Endothelial cell of umbilical vein (primary cell): ENCODE measurements at regions not wholly inside any gene's neighbourhood (a gene's known extent, or its start where the extent isn't known, plus 50 kb on each side); places are given as distances from the start of the nearest gene placed in this dataset.

Experiments used
- BruUV-seq: library from RNA; stranded (reverse); fragments of 400-500 nt; replicated peaks from 2 replicates; lab custom pipeline; 2021; lab: Mats Ljungman, UMichigan
- CTCF ChIA-PET: fragments of 300-600, 350-600 bp; sonication (Branson Sonifier 250); formaldehyde crosslinking; loops from one replicate; lab custom pipeline; 2021; ENCODE audit warnings: antibody characterized with exemption, inconsistent platforms; lab: Charles Lee
- POLR2A ChIA-PET: fragments of 300-600, 350-600 bp; sonication (Branson Sonifier 250); formaldehyde crosslinking; loops from one replicate; lab custom pipeline; 2021; ENCODE audit warnings: antibody characterized with exemption, inconsistent platforms; lab: Charles Lee
- DNase-seq: peaks from one replicate; pipeline ENCODE4 v3.0.0-alpha.2; 2011; ENCODE audit warnings: low read depth, low spot score
- FAIRE-seq: peaks from 2 replicates; lab custom pipeline; 2011; peaks lifted over from hg19 to GRCh38; lab: Jason Lieb, UNC
- H2AFZ ChIP-seq: 2 replicates; pipeline ENCODE4 v1.6.0; 2012; ENCODE audit warnings: low read depth, low read length, control low read depth, inconsistent platforms
- H3K27ac ChIP-seq: 2 replicates; pipeline ENCODE4 v1.5.1; 2011; ENCODE audit warnings: low read depth, mild to moderate bottlenecking, control low read depth, low read length, moderate library complexity; ENCODE audit not compliant: insufficient read depth
- H3K27me3 ChIP-seq, 2 experiments: 2 replicates each; pipeline versions ENCODE4 v1.6.0 to v1.6.1; 2011; ENCODE audit warnings: low read length in 2 of 2, mixed read lengths in 1 of 2; ENCODE audit not compliant: control insufficient read depth in 2 of 2, insufficient read depth in 2 of 2
- H3K36me3 ChIP-seq, 2 experiments: 2 replicates in 1 of 2; 3 replicates in 1 of 2; pipeline ENCODE4 v1.5.1; 2011; ENCODE audit warnings: low read length in 2 of 2, mild to moderate bottlenecking in 1 of 2, moderate library complexity in 1 of 2; ENCODE audit not compliant: control insufficient read depth in 2 of 2, insufficient read depth in 2 of 2; ENCODE audit errors: extremely low read depth in 1 of 2
- H3K4me1 ChIP-seq: 3 replicates; pipeline ENCODE4 v1.5.1; 2011; ENCODE audit warnings: mild to moderate bottlenecking, low read length; ENCODE audit not compliant: control insufficient read depth, insufficient read depth; ENCODE audit errors: extremely low read depth
- H3K4me2 ChIP-seq: 2 replicates; pipeline ENCODE4 v1.6.1; 2011; ENCODE audit warnings: low read length, control low read depth, mixed read lengths; ENCODE audit not compliant: insufficient read depth
- H3K4me3 ChIP-seq, 3 experiments: fragments of 200-600 bp in 1 of 3; sonication (generic), shearing (Covaris generic) in 1 of 3; replicated peaks in 1 of 3; 2 replicates each; pipeline ENCODE4 v1.5.1; 2011 to 2016; ENCODE audit warnings: control low read depth in 3 of 3, low read length in 3 of 3, mild to moderate bottlenecking in 2 of 3, inconsistent platforms in 1 of 3, low read depth in 1 of 3, moderate library complexity in 1 of 3; ENCODE audit not compliant: insufficient read depth in 1 of 3
- H3K79me2 ChIP-seq: 2 replicates; pipeline ENCODE4 v1.6.0; 2012; ENCODE audit warnings: low read length, inconsistent platforms; ENCODE audit not compliant: control insufficient read depth, insufficient read depth
- H3K9ac ChIP-seq: replicated peaks from 2 replicates; pipeline ENCODE3; 2011; ENCODE audit warnings: low read length, control low read depth; ENCODE audit not compliant: insufficient read depth; ENCODE audit errors: extremely low read depth
- H3K9me1 ChIP-seq: replicated peaks from 3 replicates; pipeline ENCODE4 v1.6.0; 2011; ENCODE audit warnings: mild to moderate bottlenecking, low read length; ENCODE audit not compliant: control insufficient read depth, insufficient read depth; ENCODE audit errors: extremely low read depth
- H3K9me3 ChIP-seq: replicated peaks from 2 replicates; pipeline ENCODE4 v1.5.1; 2012; ENCODE audit warnings: low read length, inconsistent platforms; ENCODE audit not compliant: control insufficient read depth, insufficient read depth
- H4K20me1 ChIP-seq: replicated peaks from 2 replicates; pipeline ENCODE3; 2011; ENCODE audit warnings: mild to moderate bottlenecking, low read length; ENCODE audit not compliant: control insufficient read depth, insufficient read depth; ENCODE audit errors: extremely low read depth
- FOS ChIP-seq: IDR thresholded peaks from 2 replicates; pipeline ENCODE4 v1.6.1; 2011; ENCODE audit warnings: mild to moderate bottlenecking, low read length, moderate library complexity, borderline replicate concordance; ENCODE audit not compliant: insufficient read depth
- GATA2 ChIP-seq: IDR thresholded peaks from 2 replicates; pipeline ENCODE4 v1.7.0; 2011; ENCODE audit warnings: low read depth, mild to moderate bottlenecking, moderate library complexity, mixed read lengths, low read length; ENCODE audit not compliant: insufficient read length, insufficient read depth
- JUN ChIP-seq: IDR thresholded peaks from 2 replicates; pipeline ENCODE4 v1.6.1; 2011; ENCODE audit warnings: borderline replicate concordance, low read depth; ENCODE audit not compliant: insufficient read length, insufficient read depth
- MAX ChIP-seq: IDR thresholded peaks from 2 replicates; pipeline ENCODE4 v1.6.1; 2011; ENCODE audit not compliant: insufficient read depth, insufficient read length
- MYC ChIP-seq: IDR thresholded peaks from one replicate; pipeline ENCODE4 v1.6.1; 2011; ENCODE audit warnings: mild to moderate bottlenecking, low read depth, low read length
- POLR2A ChIP-seq: IDR thresholded peaks from 2 replicates; pipeline ENCODE4 v1.6.1; 2012; ENCODE audit warnings: low read depth, mild to moderate bottlenecking, control low read depth, low read length
- POLR2AphosphoS5 ChIP-seq: IDR thresholded peaks from 2 replicates; pipeline ENCODE4 v1.6.1; 2012; ENCODE audit warnings: low read depth, mild to moderate bottlenecking, control low read depth, low read length, moderate library complexity; ENCODE audit not compliant: insufficient read depth
- dilution Hi-C: fragments of 300-500 bp; cut with MboI; formaldehyde crosslinking; loops from one replicate; pipeline ENCODE4 v1.15.0; 2019; ENCODE audit warnings: low sequenced_read_pairs; ENCODE audit not compliant: extremely low pct_ligation_motif_present
- intact Hi-C: fragments of 100-400 bp; cut with micrococcal nuclease; formaldehyde crosslinking; loops from one replicate; pipeline ENCODE4 v1.10.0; 2022

DNA sequence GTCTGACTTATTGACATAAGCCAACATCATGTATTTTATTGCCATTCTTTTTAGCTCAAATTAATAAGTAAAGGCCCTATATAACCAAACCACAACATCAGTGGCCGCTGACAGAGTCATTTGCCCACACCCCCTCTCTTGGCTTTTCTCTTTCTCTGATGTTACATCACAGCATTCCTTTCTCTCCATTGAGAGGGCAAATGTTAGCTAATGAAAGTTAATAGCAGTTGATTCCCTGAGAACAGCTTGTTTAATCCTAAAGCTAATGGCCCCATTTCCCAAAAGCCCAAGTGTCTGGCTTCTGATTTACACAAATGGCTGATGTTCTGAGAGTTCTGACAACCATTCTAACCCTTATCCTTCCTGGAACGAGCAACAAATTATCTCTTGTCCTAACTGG is 308.8 kb downstream of the SNAPC1 start:
- no peaks in the 10 kb centered on the region for H3K79me2 ChIP-seq
- dilution Hi-C loops (no loop called here), intact Hi-C loops (no loop called here)
- POLR2A ChIA-PET, result no interaction called here
- H3K36me3 ChIP-seq, result no peaks in the 10 kb centered on the region
- FAIRE-seq (no peak), DNase-seq (no peak)
- H3K4me2 ChIP-seq, result no peak overlapping the region
- no peaks in the 10 kb centered on the region for H3K9me3 ChIP-seq
- no peak overlapping the region for H3K4me3 ChIP-seq
- H3K9ac ChIP-seq, result no peak overlapping the region
- H3K4me1 ChIP-seq, result no peaks in the 10 kb centered on the region
- CTCF ChIA-PET, result interaction anchor here (1.6 kb wide), 1 partner anchor 55 kb away, joined by 5 read pairs; no protein-coding TSS in a partner anchor
- peaks cover 0 to 6% of the 10 kb centered on the region in 2 experiments for H3K27me3 ChIP-seq
- no TSS peak for BruUV-seq
- H3K27ac ChIP-seq, result no peak overlapping the region
- TF ChIP-seq GATA2 (no peak), POLR2AphosphoS5 (no peak), JUN (no peak), MAX (no peak)
- H3K9me1 ChIP-seq, result no peaks in the 10 kb centered on the region
- no peaks in the 10 kb centered on the region for H4K20me1 ChIP-seq
- H2AFZ ChIP-seq, result no peak overlapping the region

GRCh38 chr14:62076368-62076767 is 314.1 kb downstream of the SNAPC1 start:
- Histone ChIP-seq H3K4me1 (no peaks in the 10 kb centered on the region), H3K9me3 (no peaks in the 10 kb centered on the region), H3K79me2 (no peaks in the 10 kb centered on the region), H2AFZ (no peak overlapping the region), H3K9me1 (no peaks in the 10 kb centered on the region), H3K36me3 (no peaks in the 10 kb centered on the region), H3K9ac (no peak overlapping the region), H4K20me1 (no peaks in the 10 kb centered on the region), H3K4me2 (no peak overlapping the region), H3K4me3 (no peak overlapping the region), H3K27ac (no peak overlapping the region), H3K27me3 (peaks cover 0 to 8% of the 10 kb centered on the region in 2 experiments)
- TF ChIP-seq POLR2A, result no peak
- TF ChIP-seq JUN, result no peak
- TF ChIP-seq GATA2, result no peak
- no peak for TF ChIP-seq FOS
- no peak for TF ChIP-seq POLR2AphosphoS5
- TF ChIP-seq MYC, result no peak
- TF ChIP-seq MAX, result no peak
- BruUV-seq, result no TSS peak
- FAIRE-seq, result no peak
- dilution Hi-C loops (no loop called here), intact Hi-C loops (no loop called here)
- no peak for DNase-seq
- POLR2A ChIA-PET, result no interaction called here
- CTCF ChIA-PET, result no interaction called here
